NCI-H2196 treated with DMSO at 0.1 percent for 48 hours (cell line): ENCODE measurements at regions not wholly inside any gene's neighbourhood (a gene's known extent, or its start where the extent isn't known, plus 50 kb on each side); places are given as distances from the start of the nearest gene placed in this dataset.

ENCODE experiments used
- DNase-seq: peaks from one replicate; lab custom pipeline; 2025; ENCODE audit not compliant: unreplicated experiment; lab: John Stamatoyannopoulos, UW

DNA sequence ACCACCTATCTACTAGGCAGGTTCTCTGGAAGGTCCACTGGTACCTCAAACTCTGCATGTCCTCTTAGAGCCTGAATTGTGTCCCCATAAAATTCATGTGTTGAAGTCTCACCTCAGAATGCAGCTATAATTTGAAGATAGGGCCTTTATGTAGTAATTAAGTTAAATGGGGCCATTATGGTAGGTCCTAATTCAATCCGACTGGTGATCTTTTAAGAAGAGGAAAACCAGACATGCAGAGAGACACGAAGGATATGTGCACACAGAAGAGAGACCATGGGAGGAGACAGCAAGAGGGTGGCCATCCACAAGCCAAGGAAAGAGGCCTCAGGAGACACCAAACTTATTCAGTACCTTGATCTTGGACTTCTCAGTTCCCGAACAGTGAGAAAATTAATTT lies 345.4 kb downstream of the ENC1 start:
- DNase-seq = no peak

GRCh38 chr5:74294231-74294705 lies 346.3 kb downstream of the ENC1 start:
- DNase-seq = no peak

DNA sequence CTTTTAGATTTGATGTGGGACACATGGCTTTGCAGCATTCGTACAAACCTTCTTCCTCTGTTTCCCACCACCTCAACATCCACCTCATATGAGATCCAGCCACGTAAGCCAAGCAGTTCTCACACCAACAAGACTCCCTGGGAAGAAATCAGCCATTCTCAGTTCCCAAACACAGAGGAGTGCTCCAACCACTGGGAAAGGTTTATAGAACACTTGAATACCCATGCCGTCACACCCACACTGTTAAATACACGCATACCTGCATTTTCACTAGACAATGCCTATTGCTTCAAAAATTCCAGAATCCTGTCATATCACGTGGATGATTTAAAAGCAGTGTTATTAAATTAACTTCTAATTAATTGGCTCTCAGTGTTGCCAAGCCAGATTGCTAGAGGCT lies 347.3 kb downstream of the ENC1 start:
- DNase-seq = no peak

- no peak for DNase-seq
These were observed 349.8 kb downstream of the ENC1 start for GRCh38 chr5:74290634-74291241.

DNA sequence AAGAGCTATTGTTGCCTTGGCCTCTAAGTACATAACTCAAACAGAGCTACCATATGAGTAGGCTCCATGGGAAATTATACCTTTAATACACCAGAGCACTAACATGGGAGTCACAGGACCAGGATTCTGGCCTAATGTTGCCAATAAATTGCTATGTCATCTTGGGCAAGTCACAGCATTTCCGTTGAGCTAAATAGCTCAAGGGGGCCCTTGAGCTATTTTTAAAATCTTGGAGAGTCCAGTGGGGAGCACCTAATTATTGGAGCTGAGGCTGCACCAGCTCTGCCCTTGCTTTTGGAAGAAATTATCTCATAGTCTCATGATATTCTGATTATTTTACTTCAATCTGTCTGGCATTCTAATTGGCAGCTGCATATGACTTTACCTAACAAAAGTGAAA lies 350.8 kb downstream of the ENC1 start:
- DNase-seq = no peak

- DNase-seq = no peak
These were observed 351.3 kb downstream of the ENC1 start for GRCh38 chr5:74289238-74289637.

DNA sequence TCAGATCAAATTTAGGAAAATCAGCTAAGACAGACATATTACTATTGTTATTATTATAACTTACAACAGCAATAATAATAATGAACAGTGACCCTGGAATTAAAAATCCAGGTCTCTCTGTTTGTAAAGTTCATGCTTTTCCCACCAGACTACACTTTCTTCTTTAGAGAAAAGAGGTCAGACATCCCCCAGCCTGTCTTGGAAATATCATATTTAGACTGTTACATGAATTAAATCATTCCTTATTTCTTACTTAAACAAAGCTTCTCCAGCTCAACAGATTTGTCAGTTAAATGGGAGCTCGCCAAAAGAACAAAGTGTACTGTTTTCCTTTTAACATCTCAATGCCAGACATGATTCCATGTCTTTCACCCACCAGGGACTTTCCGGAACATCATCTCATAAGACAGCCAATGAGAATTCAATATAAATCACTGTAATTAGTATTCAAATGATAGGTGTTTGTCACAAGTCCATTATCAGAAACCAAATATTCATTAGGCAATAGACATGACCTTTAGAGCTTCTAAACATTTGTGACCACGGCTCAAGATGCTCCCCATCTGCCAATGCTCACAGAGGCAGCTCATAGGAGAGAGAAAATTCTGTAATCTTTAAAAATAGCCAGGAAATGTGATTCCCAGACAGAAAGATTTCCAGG lies 351.9 kb downstream of the ENC1 start:
- DNase-seq = no peak

GRCh38 chr5:74288038-74288437 lies 352.5 kb downstream of the ENC1 start:
- DNase-seq = no peak

GRCh38 chr5:74286734-74287695 lies 353.5 kb downstream of the ENC1 start:
- no peak for DNase-seq

DNA sequence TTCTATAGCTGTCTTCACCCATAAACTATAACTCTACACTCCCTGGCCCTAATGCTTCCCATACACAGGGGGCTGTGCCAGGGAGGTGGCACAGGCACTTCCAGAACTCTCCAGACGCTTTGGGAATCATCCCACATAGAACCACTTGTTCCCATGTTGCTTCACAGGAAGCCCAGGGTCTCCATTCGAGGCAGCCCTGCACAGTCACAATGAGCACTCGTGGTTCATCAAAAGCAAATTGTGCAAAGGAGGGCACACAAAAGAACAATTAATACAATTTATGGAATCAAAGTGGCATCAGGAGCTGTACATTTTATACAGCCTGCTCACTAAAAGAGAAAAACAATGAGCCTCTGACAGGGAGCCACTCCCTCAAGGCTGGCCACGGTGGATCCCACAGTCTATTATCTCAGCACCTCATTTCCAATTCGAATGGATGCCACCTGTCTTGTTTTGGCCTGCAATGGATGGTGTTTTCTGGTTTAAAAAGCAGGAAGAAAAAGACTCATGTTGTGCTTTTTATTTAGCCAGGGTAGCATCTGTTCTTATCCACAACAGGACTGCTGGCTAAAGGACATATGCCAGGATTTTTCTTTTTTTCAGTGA lies 354.8 kb downstream of the ENC1 start:
- DNase-seq = no peak

DNA sequence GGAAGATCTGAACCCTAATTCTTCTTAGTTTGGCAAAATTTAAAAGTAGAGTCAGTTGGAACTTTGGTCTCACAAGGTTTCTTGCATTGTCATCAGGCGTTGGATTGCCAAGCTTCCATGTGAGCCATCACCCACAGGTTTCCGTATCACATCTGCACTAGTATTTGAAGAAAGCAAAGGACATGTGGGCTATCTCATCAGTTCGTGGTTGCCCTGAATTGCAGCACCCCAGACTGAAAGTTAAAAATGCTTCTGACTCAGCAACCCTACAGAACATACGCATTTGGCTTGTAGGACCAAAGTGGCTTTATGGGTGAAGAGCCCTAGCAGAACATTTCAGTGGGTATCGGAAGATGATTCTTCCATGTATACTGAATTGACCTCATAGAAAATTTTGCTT lies 358.0 kb downstream of the ENC1 start:
- DNase-seq = no peak

- no peak for DNase-seq
These were observed 359.4 kb downstream of the ENC1 start for GRCh38 chr5:74281166-74281565.

DNA sequence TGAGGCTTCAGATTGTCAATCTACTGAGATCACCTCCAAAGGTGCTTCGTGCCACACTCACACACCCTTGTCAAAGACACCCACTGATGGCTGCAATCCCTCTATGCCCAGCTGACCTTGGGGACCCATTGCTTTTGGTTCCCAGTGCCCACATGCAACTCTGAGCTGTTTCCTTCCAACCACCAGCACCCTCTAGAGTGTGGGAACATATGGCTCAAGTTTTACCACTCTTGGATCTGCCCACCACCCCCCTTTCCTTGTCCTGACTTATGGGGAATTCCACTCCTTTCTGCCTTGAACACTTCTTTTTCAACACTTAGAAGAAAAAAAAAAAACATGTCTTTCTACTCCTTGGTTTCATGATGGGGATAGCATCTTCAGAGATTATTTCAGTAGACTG lies 360.2 kb downstream of the ENC1 start:
- DNase-seq = no peak

- DNase-seq = no peak
These were observed 361.3 kb downstream of the ENC1 start for GRCh38 chr5:74279244-74279643.

DNA sequence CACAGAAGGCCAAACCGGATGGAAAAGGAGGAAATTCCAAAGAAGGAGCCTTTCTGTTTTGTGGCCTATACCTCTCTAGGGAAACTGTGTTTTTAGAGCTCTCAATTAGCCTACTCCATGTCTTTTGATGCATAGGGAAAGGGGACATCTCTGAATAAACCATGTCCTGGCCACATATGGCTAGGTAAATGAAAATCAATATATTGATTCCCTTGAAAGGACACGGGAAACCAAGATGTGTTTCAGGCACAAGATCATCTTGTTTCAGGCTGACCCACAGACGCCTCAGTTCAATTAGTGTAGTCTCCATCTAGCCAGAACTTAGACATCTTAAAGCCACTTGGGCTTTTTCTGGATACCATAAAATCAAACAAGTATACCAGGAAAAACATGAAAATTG lies 363.1 kb downstream of the ENC1 start:
- DNase-seq = no peak

GRCh38 chr5:74275171-74275992 lies 365.1 kb downstream of the ENC1 start:
- no peak for DNase-seq

DNA sequence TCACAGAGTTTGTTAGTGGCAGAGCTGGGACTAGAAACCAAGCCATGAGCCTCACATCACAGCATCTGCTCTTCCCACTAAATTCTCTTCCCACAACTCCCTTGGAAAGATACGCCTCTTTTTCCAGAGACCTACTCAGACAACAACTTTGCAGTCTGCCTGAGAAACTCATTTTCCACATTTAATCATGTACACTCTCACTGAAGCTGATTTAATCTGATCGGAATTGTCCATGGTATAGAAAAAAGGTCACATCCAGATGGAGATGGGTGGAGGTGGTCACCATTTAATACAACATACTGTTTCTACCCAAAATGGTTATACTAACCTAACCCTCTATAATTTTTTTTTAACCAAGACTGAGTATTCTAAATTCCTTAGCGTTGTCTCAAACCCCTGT lies 366.2 kb downstream of the ENC1 start:
- DNase-seq = no peak

- DNase-seq = no peak
These were observed 367.6 kb downstream of the ENC1 start for GRCh38 chr5:74272831-74273451.

DNA sequence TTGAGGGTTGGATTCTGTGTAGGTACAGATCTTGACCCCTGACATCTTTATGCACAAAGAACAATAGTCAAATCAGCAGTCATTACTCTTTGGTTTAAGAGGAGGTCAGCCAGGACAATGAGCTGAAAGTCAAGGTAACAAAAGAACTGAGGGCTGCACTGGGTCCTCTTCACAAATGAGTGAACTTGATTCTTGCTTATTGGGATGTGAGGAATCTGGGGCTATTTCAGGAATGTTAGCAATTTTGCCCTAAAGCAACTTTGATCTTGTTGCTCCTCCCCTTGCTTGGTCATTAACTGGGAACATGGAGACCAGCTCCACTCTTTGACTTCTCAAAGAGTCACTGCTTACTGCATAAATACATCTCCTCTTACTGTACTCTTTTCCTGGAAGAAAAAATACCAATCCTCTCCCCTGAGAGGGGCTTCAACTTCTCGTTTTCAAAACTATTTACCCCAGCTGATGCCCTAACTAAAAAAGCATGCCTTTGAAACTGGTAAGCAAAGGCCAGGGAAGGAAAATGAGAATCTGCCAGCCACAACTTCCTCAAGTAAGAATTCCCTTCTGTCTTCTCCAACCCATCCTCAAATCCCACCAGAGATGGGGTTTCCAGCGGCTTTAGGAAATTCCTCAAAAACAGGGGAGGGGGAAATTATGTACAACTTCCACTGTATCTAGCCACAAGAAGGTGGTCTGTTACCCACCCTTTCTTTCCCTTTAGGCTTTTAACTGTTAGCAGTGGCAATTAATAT lies 368.3 kb downstream of the ENC1 start:
- no peak for DNase-seq
